ENCODE measurements at regions not wholly inside any gene's neighbourhood (a gene's known extent, or its start where the extent isn't known, plus 50 kb on each side); places are given as distances from the start of the nearest gene placed in this dataset.

- no peaks in the 10 kb centered on the region for H4K20me1 ChIP-seq (ENCODE audit: insufficient read depth, low read length, poor library complexity, severe bottlenecking)
- no peak overlapping the region for H3K4me3 ChIP-seq (ENCODE audit: low read length, poor library complexity, severe bottlenecking)
- H3K9ac ChIP-seq (ENCODE audit: low read depth, low read length, poor library complexity, severe bottlenecking): no peak overlapping the region
- TF ChIP-seq EZH2phosphoT487 (IDR thresholded peaks at IDR 0.05; ENCODE audit: borderline replicate concordance): no peak
- no peak for TF ChIP-seq CTCF (conservative IDR thresholded peaks at IDR 0.05; ENCODE audit: low read length)
- no peaks in the 10 kb centered on the region for H3K79me2 ChIP-seq (ENCODE audit: insufficient read depth, low read length)
- no peaks in the 10 kb centered on the region for H3K27me3 ChIP-seq (ENCODE audit: insufficient read depth, low read length, poor library complexity, severe bottlenecking)
- no peaks in the 10 kb centered on the region for H3K9me2 ChIP-seq (replicated peaks; ENCODE audit: low read depth, low read length)
- no peaks in the 10 kb centered on the region for H3K4me1 ChIP-seq (ENCODE audit: insufficient read depth, low read length, poor library complexity, severe bottlenecking)
- no peak overlapping the region for H2AFZ ChIP-seq (ENCODE audit: low read length)
- no peaks in the 10 kb centered on the region for H3F3A ChIP-seq (ENCODE audit: low read depth)
- peaks cover 3% of the 10 kb centered on the region; the same call in 1 of the 2 replicates for H3K9me3 ChIP-seq (ENCODE audit: insufficient read depth, low read depth, low read length)
- H3K4me2 ChIP-seq (ENCODE audit: low read depth, low read length, poor library complexity, severe bottlenecking): no peak overlapping the region
- no peaks in the 10 kb centered on the region for H3K36me3 ChIP-seq (ENCODE audit: insufficient read depth, low read length)
These were observed 182.5 kb downstream of the BAMBI start for GRCh38 chr10:28859791-28860190.

GRCh38 chr10:28862219-28862618 is 184.9 kb downstream of the BAMBI start:
- no peaks in the 10 kb centered on the region for H4K20me1 ChIP-seq (ENCODE audit: insufficient read depth, low read length, poor library complexity, severe bottlenecking)
- no peaks in the 10 kb centered on the region for H3K79me2 ChIP-seq (ENCODE audit: insufficient read depth, low read length)
- H3K9me2 ChIP-seq (replicated peaks; ENCODE audit: low read depth, low read length): no peaks in the 10 kb centered on the region
- H3K9me3 ChIP-seq (ENCODE audit: insufficient read depth, low read depth, low read length): peaks cover under 1% of the 10 kb centered on the region; the same call in 1 of the 2 replicates
- H2AFZ ChIP-seq (ENCODE audit: low read length): no peak overlapping the region
- H3K27me3 ChIP-seq (ENCODE audit: insufficient read depth, low read length, poor library complexity, severe bottlenecking): no peaks in the 10 kb centered on the region
- H3K4me3 ChIP-seq (ENCODE audit: low read length, poor library complexity, severe bottlenecking): no peak overlapping the region
- H3K4me2 ChIP-seq (ENCODE audit: low read depth, low read length, poor library complexity, severe bottlenecking): no peak overlapping the region
- no peaks in the 10 kb centered on the region for H3K4me1 ChIP-seq (ENCODE audit: insufficient read depth, low read length, poor library complexity, severe bottlenecking)
- no peak for TF ChIP-seq CTCF (conservative IDR thresholded peaks at IDR 0.05; ENCODE audit: low read length)
- no peaks in the 10 kb centered on the region for H3F3A ChIP-seq (ENCODE audit: low read depth)
- H3K36me3 ChIP-seq (ENCODE audit: insufficient read depth, low read length): no peaks in the 10 kb centered on the region
- no peak overlapping the region for H3K9ac ChIP-seq (ENCODE audit: low read depth, low read length, poor library complexity, severe bottlenecking)

- H3K4me1 ChIP-seq (ENCODE audit: insufficient read depth, low read length, poor library complexity, severe bottlenecking): no peaks in the 10 kb centered on the region
- no peak overlapping the region for H3K4me2 ChIP-seq (ENCODE audit: low read depth, low read length, poor library complexity, severe bottlenecking)
- no peaks in the 10 kb centered on the region for H4K20me1 ChIP-seq (ENCODE audit: insufficient read depth, low read length, poor library complexity, severe bottlenecking)
- H3K36me3 ChIP-seq (ENCODE audit: insufficient read depth, low read length): no peaks in the 10 kb centered on the region
- H3K4me3 ChIP-seq (ENCODE audit: low read length, poor library complexity, severe bottlenecking): no peak overlapping the region
- H3K9ac ChIP-seq (ENCODE audit: low read depth, low read length, poor library complexity, severe bottlenecking): no peak overlapping the region
- H3K27me3 ChIP-seq (ENCODE audit: insufficient read depth, low read length, poor library complexity, severe bottlenecking): no peaks in the 10 kb centered on the region
- TF ChIP-seq CTCF (conservative IDR thresholded peaks at IDR 0.05; ENCODE audit: low read length) (no peak), EZH2phosphoT487 (IDR thresholded peaks at IDR 0.05; ENCODE audit: borderline replicate concordance) (no peak)
- no peaks in the 10 kb centered on the region for H3F3A ChIP-seq (ENCODE audit: low read depth)
- H3K9me3 ChIP-seq (ENCODE audit: insufficient read depth, low read depth, low read length): no peaks in the 10 kb centered on the region
- no peaks in the 10 kb centered on the region for H3K9me2 ChIP-seq (replicated peaks; ENCODE audit: low read depth, low read length)
- H2AFZ ChIP-seq (ENCODE audit: low read length): no peak overlapping the region
- no peaks in the 10 kb centered on the region for H3K79me2 ChIP-seq (ENCODE audit: insufficient read depth, low read length)
These were observed 192.4 kb downstream of the BAMBI start for GRCh38 chr10:28869606-28870201.

Data from Loucy (cell line).